GM18520 (cell line): ENCODE measurements at regions not wholly inside any gene's neighbourhood (a gene's known extent, or its start where the extent isn't known, plus 50 kb on each side); places are given as distances from the start of the nearest gene placed in this dataset.
A peak's percentile ranks its signal among the peaks of the same experiment; 100 is the strongest.
"Not testable (repeated sequence)": the region's sequence is repeated elsewhere in the genome, so short reads cannot be mapped to it uniquely, and the experiment has no call there.

Experiments
- ATAC-seq: cut with Tn5 transposase; IDR thresholded peaks from one replicate; pipeline ENCODE4 v1.9.1; 2021; ENCODE audit not compliant: unreplicated experiment

- no peak for ATAC-seq
These were observed 433.8 kb upstream of the NOX3 start for GRCh38 chr6:155889410-155889809.

GRCh38 chr6:155887421-155887820 is 431.8 kb upstream of the NOX3 start:
- ATAC-seq = no peak

GRCh38 chr6:155883741-155884140 is 428.1 kb upstream of the NOX3 start:
- no peak for ATAC-seq

GRCh38 chr6:155883334-155883731 is 427.7 kb upstream of the NOX3 start:
- ATAC-seq = no peak

- peak; percentile 72 for ATAC-seq
These were observed 427.1 kb upstream of the NOX3 start for GRCh38 chr6:155882527-155883333.

- ATAC-seq = peak; percentile 11
These were observed 426.3 kb upstream of the NOX3 start for GRCh38 chr6:155881826-155882526.

GRCh38 chr6:155880900-155881299 is 425.3 kb upstream of the NOX3 start:
- no peak for ATAC-seq

- ATAC-seq = no peak
These were observed 417.3 kb upstream of the NOX3 start for GRCh38 chr6:155872961-155873360.

- no peak for ATAC-seq
These were observed 412.0 kb upstream of the NOX3 start for GRCh38 chr6:155867682-155868081.

- not testable (repeated sequence) for ATAC-seq
These were observed 411.2 kb upstream of the NOX3 start for GRCh38 chr6:155866676-155867390.

GRCh38 chr6:155861821-155862220 is 406.2 kb upstream of the NOX3 start:
- ATAC-seq = no peak

- ATAC-seq = not testable (repeated sequence)
These were observed 403.3 kb upstream of the NOX3 start for GRCh38 chr6:155858906-155859305.

- no peak for ATAC-seq
These were observed 399.1 kb upstream of the NOX3 start for GRCh38 chr6:155854787-155855186.

GRCh38 chr6:155853011-155853410 is 397.4 kb upstream of the NOX3 start:
- ATAC-seq = no peak

GRCh38 chr6:155850408-155850841 is 394.8 kb upstream of the NOX3 start:
- ATAC-seq = no peak

GRCh38 chr6:155847711-155848110 is 392.1 kb upstream of the NOX3 start:
- no peak for ATAC-seq

- ATAC-seq = no peak
These were observed 381.8 kb upstream of the NOX3 start for GRCh38 chr6:155837474-155837873.

- no peak for ATAC-seq
These were observed 377.0 kb upstream of the NOX3 start for GRCh38 chr6:155832596-155832995.

- ATAC-seq = no peak
These were observed 374.9 kb upstream of the NOX3 start for GRCh38 chr6:155830531-155830930.

GRCh38 chr6:155829646-155830045 is 374.0 kb upstream of the NOX3 start:
- ATAC-seq = no peak

- ATAC-seq = no peak
These were observed 373.4 kb upstream of the NOX3 start for GRCh38 chr6:155828989-155829388.

GRCh38 chr6:155818698-155819097 is 363.1 kb upstream of the NOX3 start:
- no peak for ATAC-seq
